A673 (cell line): ENCODE measurements at regions not wholly inside any gene's neighbourhood (a gene's known extent, or its start where the extent isn't known, plus 50 kb on each side); places are given as distances from the start of the nearest gene placed in this dataset.

Experiments
- BruUV-seq: library from RNA; stranded (reverse); fragments of 400-500 nt; replicated peaks from 2 replicates; lab custom pipeline; 2021; lab: Mats Ljungman, UMichigan
- CTCF ChIA-PET: fragments of 300-600 bp; sonication (Branson Sonifier 250); formaldehyde crosslinking; loops from one replicate; lab custom pipeline; 2022; ENCODE audit warnings: antibody characterized with exemption; lab: Charles Lee
- POLR2A ChIA-PET: fragments of 300-600 bp; sonication (Branson Sonifier 250); formaldehyde crosslinking; loops from one replicate; lab custom pipeline; 2022; ENCODE audit warnings: antibody characterized with exemption; ENCODE audit not compliant: low non-redundant PET; lab: Charles Lee
- DNase-seq: peaks from one replicate; pipeline ENCODE4 v3.0.0-alpha.2; 2015; ENCODE audit warnings: low spot score
- H3K27ac ChIP-seq: fragments of 200-600 bp; sonication (generic); 2 replicates; pipeline ENCODE4 v1.5.1; 2016; ENCODE audit warnings: mixed run types, low read depth, mild to moderate bottlenecking, mixed read lengths, antibody characterized with exemption, low read length; ENCODE audit not compliant: poor library complexity, severe bottlenecking
- H3K27me3 ChIP-seq: fragments of 200-600 bp; sonication (generic); replicated peaks from 2 replicates; pipeline ENCODE4 v1.6.1; 2017; ENCODE audit warnings: mixed run types, low read depth, mild to moderate bottlenecking, mixed read lengths, antibody characterized with exemption, low read length; ENCODE audit not compliant: insufficient read depth, poor library complexity
- H3K36me3 ChIP-seq: fragments of 200-600 bp; sonication (generic); 2 replicates; pipeline ENCODE4 v1.6.1; 2016; ENCODE audit warnings: mixed run types, mild to moderate bottlenecking, mixed read lengths, antibody characterized with exemption, low read length; ENCODE audit not compliant: insufficient read depth, poor library complexity, severe bottlenecking
- H3K4me1 ChIP-seq: fragments of 200-600 bp; sonication (generic); 2 replicates; pipeline ENCODE4 v1.6.1; 2017; ENCODE audit warnings: mixed run types, mild to moderate bottlenecking, mixed read lengths, antibody characterized with exemption, low read length; ENCODE audit not compliant: insufficient read depth, poor library complexity, severe bottlenecking
- H3K4me3 ChIP-seq: fragments of 200-600 bp; sonication (generic); 2 replicates; pipeline ENCODE4 v1.5.1; 2016; ENCODE audit warnings: low read depth, mixed run types, mild to moderate bottlenecking, mixed read lengths, low read length; ENCODE audit not compliant: poor library complexity, severe bottlenecking
- H3K9me3 ChIP-seq: fragments of 200-600 bp; sonication (generic); 2 replicates; pipeline ENCODE4 v1.6.1; 2016; ENCODE audit warnings: mixed run types, low read depth, mild to moderate bottlenecking, mixed read lengths, antibody characterized with exemption, low read length; ENCODE audit not compliant: poor library complexity, severe bottlenecking
- CTCF ChIP-seq: fragments of 300-800, 200-600 bp; sonication (generic); conservative IDR thresholded peaks from 2 replicates; pipeline ENCODE4 v1.5.1; 2017; ENCODE audit warnings: low read depth, mild to moderate bottlenecking, antibody characterized with exemption, low read length, moderate library complexity, mixed read lengths
- EZH2 ChIP-seq: fragments of 200-600 bp; sonication (generic); IDR thresholded peaks from 2 replicates; pipeline ENCODE4 v1.6.1; 2017; ENCODE audit warnings: borderline replicate concordance, low read depth, mild to moderate bottlenecking, mixed read lengths, antibody characterized with exemption, low read length; ENCODE audit not compliant: poor library complexity, severe bottlenecking
- intact Hi-C: fragments of 100-400 bp; cut with micrococcal nuclease; formaldehyde crosslinking; loops from one replicate; pipeline ENCODE4 v1.10.0; 2022; ENCODE audit not compliant: unreplicated experiment

GRCh38 chr20:12014276-12014675, 96.6 kb downstream of the BTBD3 start:
- Histone ChIP-seq H3K27me3 (no peaks in the 10 kb centered on the region), H3K4me3 (no peak overlapping the region), H3K27ac (no peak overlapping the region), H3K9me3 (no peaks in the 10 kb centered on the region), H3K4me1 (no peaks in the 10 kb centered on the region), H3K36me3 (no peaks in the 10 kb centered on the region)
- intact Hi-C loops, result loop anchor here (5.0 kb wide), 1 partner anchor 193 kb away; no protein-coding TSS in a partner anchor
- DNase-seq, result no peak
- no TSS peak for BruUV-seq
- TF ChIP-seq CTCF, result no peak
- no peak for TF ChIP-seq EZH2
- POLR2A ChIA-PET, result no interaction called here
- CTCF ChIA-PET, result no interaction called here

- H3K27me3 ChIP-seq, result no peaks in the 10 kb centered on the region
- no peak overlapping the region for H3K4me3 ChIP-seq
- no TSS peak for BruUV-seq
- no peak for TF ChIP-seq CTCF
- no peaks in the 10 kb centered on the region for H3K4me1 ChIP-seq
- H3K9me3 ChIP-seq, result no peaks in the 10 kb centered on the region
- CTCF ChIA-PET, result interaction anchor here (0.7 kb wide), 1 partner anchor 265 kb away, joined by 3 read pairs; no protein-coding TSS in a partner anchor
- H3K36me3 ChIP-seq, result no peaks in the 10 kb centered on the region
- POLR2A ChIA-PET, result no interaction called here
- intact Hi-C loops, result loop anchor here (5.0 kb wide), 1 partner anchor 193 kb away; no protein-coding TSS in a partner anchor
- DNase-seq, result no peak
- H3K27ac ChIP-seq, result no peak overlapping the region
Observed at GRCh38 chr20:12014736-12015135, 97.0 kb downstream of the BTBD3 start.

GRCh38 chr20:12016291-12016690, 98.6 kb downstream of the BTBD3 start:
- Histone ChIP-seq H3K4me1 (no peaks in the 10 kb centered on the region), H3K9me3 (no peaks in the 10 kb centered on the region), H3K27ac (no peak overlapping the region), H3K4me3 (no peak overlapping the region), H3K36me3 (no peaks in the 10 kb centered on the region), H3K27me3 (no peaks in the 10 kb centered on the region)
- TF ChIP-seq EZH2, result no peak
- no peak for TF ChIP-seq CTCF
- DNase-seq, result no peak
- intact Hi-C loops, result no loop called here
- POLR2A ChIA-PET, result no interaction called here
- no TSS peak for BruUV-seq
- CTCF ChIA-PET, result no interaction called here
